AG08396 (cell line): ENCODE measurements at regions not wholly inside any gene's neighbourhood (a gene's known extent, or its start where the extent isn't known, plus 50 kb on each side); places are given as distances from the start of the nearest gene placed in this dataset.
"Not testable (repeated sequence)": the region's sequence is repeated elsewhere in the genome, so short reads cannot be mapped to it uniquely, and the experiment has no call there.

Experiments used
- DNase-seq: peaks from one replicate; pipeline ENCODE4 v3.0.0; 2012; ENCODE audit warnings: low spot score, mixed read lengths

- DNase-seq = no peak
These were observed 867.8 kb downstream of the TTLL7 start for GRCh38 chr1:83130886-83131691.

- no peak for DNase-seq
These were observed 869.8 kb downstream of the TTLL7 start for GRCh38 chr1:83129107-83129506.

GRCh38 chr1:83125456-83125855 is 873.5 kb downstream of the TTLL7 start:
- no peak for DNase-seq

GRCh38 chr1:83123019-83123418 is 875.9 kb downstream of the TTLL7 start:
- DNase-seq = no peak

GRCh38 chr1:83118472-83118871 is 880.5 kb downstream of the TTLL7 start:
- DNase-seq = no peak

- not testable (repeated sequence) for DNase-seq
These were observed 881.9 kb downstream of the TTLL7 start for GRCh38 chr1:83117030-83117429.

- no peak for DNase-seq
These were observed 883.1 kb downstream of the TTLL7 start for GRCh38 chr1:83115785-83116184.

- no peak for DNase-seq
These were observed 884.6 kb downstream of the TTLL7 start for GRCh38 chr1:83114136-83114834.

- no peak for DNase-seq
These were observed 885.3 kb downstream of the TTLL7 start for GRCh38 chr1:83113652-83114051.

- DNase-seq = no peak
These were observed 886.6 kb downstream of the TTLL7 start for GRCh38 chr1:83112248-83112885.

GRCh38 chr1:83110156-83110555 is 888.8 kb downstream of the TTLL7 start:
- no peak for DNase-seq

GRCh38 chr1:83109692-83110091 is 889.2 kb downstream of the TTLL7 start:
- no peak for DNase-seq

GRCh38 chr1:83104558-83104957 is 894.4 kb downstream of the TTLL7 start:
- DNase-seq = no peak

- DNase-seq = no peak
These were observed 895.6 kb downstream of the TTLL7 start for GRCh38 chr1:83103341-83103740.

GRCh38 chr1:83102630-83103071 is 896.3 kb downstream of the TTLL7 start:
- DNase-seq = peak; percentile 5

- DNase-seq = no peak
These were observed 897.5 kb downstream of the TTLL7 start for GRCh38 chr1:83101406-83101805.

GRCh38 chr1:83100133-83100532 is 898.8 kb downstream of the TTLL7 start:
- no peak for DNase-seq

GRCh38 chr1:83098791-83099190 is 900.1 kb downstream of the TTLL7 start:
- no peak for DNase-seq

- no peak for DNase-seq
These were observed 900.8 kb downstream of the TTLL7 start for GRCh38 chr1:83098131-83098530.

- no peak for DNase-seq
These were observed 901.2 kb downstream of the TTLL7 start for GRCh38 chr1:83097715-83098114.

GRCh38 chr1:83095570-83095969 is 903.4 kb downstream of the TTLL7 start:
- no peak for DNase-seq

GRCh38 chr1:83090195-83090594 is 908.7 kb downstream of the TTLL7 start:
- no peak for DNase-seq

GRCh38 chr1:83087851-83088250 is 911.1 kb downstream of the TTLL7 start:
- DNase-seq = no peak
